Tongue (tissue), 1 donor: ENCODE measurements at regions not wholly inside any gene's neighbourhood (a gene's known extent, or its start where the extent isn't known, plus 50 kb on each side); places are given as distances from the start of the nearest gene placed in this dataset.
"Not testable (repeated sequence)": the region's sequence is repeated elsewhere in the genome, so short reads cannot be mapped to it uniquely, and the experiment has no call there.

Source experiments
- DNase-seq: peaks from one replicate; pipeline ENCODE4 v3.0.0-alpha.2; 2015

GRCh38 chr20:57999465-58000111, 228.9 kb downstream of the ANKRD60 start:
- DNase-seq: peak; percentile 41

GRCh38 chr20:57998981-57999464, 229.4 kb downstream of the ANKRD60 start:
- DNase-seq: no peak

- no peak for DNase-seq
These were observed 230.2 kb downstream of the ANKRD60 start for GRCh38 chr20:57998276-57998675.

- no peak for DNase-seq
These were observed 231.2 kb downstream of the ANKRD60 start for GRCh38 chr20:57996936-57997890.

- no peak for DNase-seq
These were observed 232.0 kb downstream of the ANKRD60 start for GRCh38 chr20:57996465-57996864.

- DNase-seq: no peak
These were observed 233.0 kb downstream of the ANKRD60 start for GRCh38 chr20:57995381-57995977.

DNA sequence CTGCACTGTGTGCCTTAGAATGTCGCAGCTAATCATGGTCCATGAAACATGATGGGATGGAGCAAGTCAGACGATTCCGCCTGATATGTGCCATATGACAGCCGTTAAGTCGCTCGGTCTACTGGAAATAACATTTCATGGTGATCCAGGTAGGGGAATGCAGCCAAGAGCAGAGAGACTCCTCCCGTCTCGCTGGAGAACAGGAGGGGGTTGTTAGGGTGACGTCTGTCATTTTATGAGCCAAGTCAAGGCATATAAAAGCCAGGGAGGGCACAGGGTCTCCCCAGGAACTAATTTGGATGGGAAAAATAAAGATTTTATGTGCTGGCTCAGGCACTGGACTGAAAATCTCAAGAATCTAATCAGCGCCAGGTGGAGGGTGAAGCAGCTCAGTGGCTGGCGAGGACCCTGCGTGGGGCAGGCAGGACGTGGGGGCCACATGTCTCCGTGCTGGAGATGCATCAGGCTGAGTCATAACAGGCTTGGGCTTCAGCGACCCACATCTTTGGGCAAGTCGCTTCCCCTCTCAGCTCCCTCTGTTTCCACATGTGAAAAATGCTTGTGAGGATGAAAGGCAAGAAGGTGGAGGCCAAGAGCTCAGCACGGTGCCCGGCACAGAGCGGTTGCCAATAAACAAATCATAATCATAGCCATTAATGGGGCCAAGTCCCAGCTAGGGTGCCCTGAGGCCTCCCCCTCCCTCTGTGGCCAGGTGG, 234.6 kb downstream of the ANKRD60 start:
- DNase-seq: peak; percentile 37

GRCh38 chr20:57991211-57991881, 237.1 kb downstream of the ANKRD60 start:
- peak; percentile 15 for DNase-seq

DNA sequence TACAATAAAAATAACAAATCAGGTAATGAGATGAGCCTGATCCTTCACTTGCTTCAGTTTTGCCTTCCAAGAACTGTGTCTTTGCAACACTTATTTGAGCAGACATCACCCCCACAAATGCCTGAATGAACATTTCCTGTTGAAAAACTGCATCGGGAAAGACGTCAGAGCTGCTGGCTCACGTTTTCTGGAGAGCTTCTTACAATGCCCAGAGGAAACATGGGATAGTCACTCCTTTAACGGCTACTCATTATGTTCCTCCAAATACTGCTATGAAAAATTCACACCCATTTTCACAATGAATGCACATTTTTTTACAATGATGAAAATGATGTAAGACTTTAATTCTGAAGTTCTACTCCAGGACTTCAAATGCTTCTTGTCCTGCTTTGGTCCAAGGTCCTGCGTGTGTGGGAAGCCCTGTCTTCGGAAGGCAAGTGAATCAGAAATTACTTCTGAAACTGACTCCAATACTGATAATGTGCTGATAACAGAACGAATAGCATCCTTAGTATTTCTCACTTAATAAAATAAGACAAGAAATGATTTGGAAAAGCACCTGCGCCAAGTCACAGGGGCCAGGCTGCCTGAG, 238.0 kb downstream of the ANKRD60 start:
- DNase-seq: peak; percentile 49

DNA sequence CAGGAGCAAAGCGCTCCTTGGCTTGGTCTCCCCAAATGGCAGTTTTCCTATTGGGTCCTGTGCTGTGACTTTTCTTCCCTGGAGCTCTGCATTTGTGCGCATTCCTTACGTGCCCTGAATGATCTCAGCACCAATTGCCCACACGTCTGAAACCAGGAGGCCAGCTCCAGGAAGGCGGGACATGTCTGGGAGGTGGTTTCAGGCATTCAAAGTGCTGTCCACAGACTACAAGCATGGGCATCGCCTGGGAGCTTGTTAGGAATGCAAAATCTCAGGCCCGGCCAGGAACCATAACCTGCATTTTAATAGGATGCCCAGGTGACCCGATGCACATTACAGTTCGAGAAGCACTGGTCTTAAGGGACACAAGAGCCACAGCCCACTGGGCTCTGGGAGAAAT, 239.6 kb downstream of the ANKRD60 start:
- DNase-seq: no peak

DNA sequence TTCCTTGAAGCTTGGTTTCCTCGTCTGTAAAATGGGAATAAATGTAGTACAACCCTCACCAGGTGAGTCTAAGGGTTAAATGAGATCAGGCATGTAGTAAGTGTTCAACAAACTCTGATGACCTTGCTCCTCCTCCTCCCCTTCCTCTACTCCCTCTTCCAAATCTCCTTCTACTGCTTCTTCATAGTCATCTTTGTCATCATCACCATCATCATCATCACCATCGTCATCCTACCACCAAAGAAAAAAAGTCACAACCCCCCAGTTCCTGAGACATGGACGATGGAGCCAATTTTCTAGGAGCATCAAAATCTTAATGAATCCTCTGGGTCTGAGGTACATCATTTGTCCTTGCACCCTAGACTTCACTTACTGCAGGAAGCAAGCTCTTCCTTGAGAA, 240.0 kb downstream of the ANKRD60 start:
- no peak for DNase-seq

GRCh38 chr20:57987659-57988058, 240.8 kb downstream of the ANKRD60 start:
- DNase-seq: no peak

GRCh38 chr20:57986666-57987065, 241.8 kb downstream of the ANKRD60 start:
- peak; percentile 19 for DNase-seq

DNA sequence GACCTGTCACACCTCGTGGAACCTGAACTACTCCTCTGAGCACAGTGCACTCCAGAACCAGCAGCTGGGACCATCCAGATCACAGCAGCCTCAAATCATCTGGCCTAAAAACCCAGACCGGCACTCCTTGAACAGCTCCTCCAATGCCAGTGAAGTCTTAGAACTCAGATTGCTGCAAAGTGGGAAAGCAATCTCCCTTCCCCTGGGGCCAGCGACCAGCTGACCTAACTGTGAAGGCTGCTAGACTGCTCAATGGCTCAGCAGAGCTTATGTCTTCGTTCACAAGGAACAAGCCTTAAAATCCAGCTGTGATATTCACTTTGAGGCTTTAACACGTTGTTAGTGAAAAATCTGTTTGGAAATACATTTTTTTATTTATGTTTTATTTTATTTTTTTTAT, 243.2 kb downstream of the ANKRD60 start:
- DNase-seq: peak; percentile 65

- DNase-seq: no peak
These were observed 245.4 kb downstream of the ANKRD60 start for GRCh38 chr20:57983082-57983481.

GRCh38 chr20:57980506-57980905, 247.9 kb downstream of the ANKRD60 start:
- DNase-seq: peak; percentile 36

- DNase-seq: peak; percentile 74
These were observed 250.9 kb downstream of the ANKRD60 start for GRCh38 chr20:57977569-57977968.

DNA sequence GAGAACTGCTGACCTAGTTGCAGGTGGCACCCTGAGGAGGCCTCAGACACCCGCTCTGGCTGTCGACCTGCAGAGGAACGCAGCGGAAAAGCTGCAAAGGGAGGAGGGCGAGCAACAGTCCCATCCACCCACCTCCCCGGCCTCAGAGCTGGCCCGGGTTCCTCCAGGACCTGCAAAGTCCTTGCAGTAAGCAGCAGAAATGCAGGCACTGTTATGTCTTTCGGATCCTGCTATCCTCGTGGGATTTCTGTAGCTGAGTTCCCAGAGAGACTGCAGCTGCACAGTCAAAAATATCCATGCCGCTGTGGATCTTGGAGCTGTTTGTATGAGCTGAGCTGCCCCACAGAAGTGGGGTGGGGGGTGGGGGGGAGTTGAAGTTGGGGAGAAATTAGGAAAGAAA, 251.3 kb downstream of the ANKRD60 start:
- peak; percentile 60 for DNase-seq

GRCh38 chr20:57974863-57975262, 253.6 kb downstream of the ANKRD60 start:
- no peak for DNase-seq

- DNase-seq: no peak
These were observed 254.6 kb downstream of the ANKRD60 start for GRCh38 chr20:57973886-57974285.

GRCh38 chr20:57971583-57971982, 256.9 kb downstream of the ANKRD60 start:
- not testable (repeated sequence) for DNase-seq
